SU-DHL-6 (cell line): ENCODE measurements at regions not wholly inside any gene's neighbourhood (a gene's known extent, or its start where the extent isn't known, plus 50 kb on each side); places are given as distances from the start of the nearest gene placed in this dataset.

ENCODE experiments used
- H2AFZ ChIP-seq: fragments of 200-600 bp; sonication (generic); 2 replicates; pipeline ENCODE4 v1.6.1; 2014; ENCODE audit warnings: low read depth, mild to moderate bottlenecking, moderate library complexity, mixed read lengths, antibody characterized with exemption, low read length; ENCODE audit not compliant: severe bottlenecking
- H3F3A ChIP-seq: fragments of 200-600 bp; shearing (Covaris generic); 2 replicates; pipeline ENCODE4 v1.6.0; 2016; ENCODE audit warnings: antibody characterized with exemption, mild to moderate bottlenecking; ENCODE audit not compliant: insufficient read depth
- H3K27ac ChIP-seq: fragments of 200-600 bp; sonication (generic); 2 replicates; pipeline ENCODE4 v1.5.1; 2016; ENCODE audit warnings: low read depth, mild to moderate bottlenecking, low read length, moderate library complexity, mixed read lengths
- H3K27me3 ChIP-seq: fragments of 200-600 bp; sonication (generic), shearing (Covaris generic); 2 replicates; pipeline ENCODE4 v1.6.0; 2014; ENCODE audit warnings: mild to moderate bottlenecking, low read length
- H3K36me3 ChIP-seq: fragments of 200-600 bp; sonication (generic); 2 replicates; pipeline ENCODE4 v1.6.1; 2014; ENCODE audit warnings: mild to moderate bottlenecking, low read length, mixed read lengths
- H3K4me2 ChIP-seq: fragments of 300-600, 200-600 bp; shearing (Covaris generic), sonication (generic); 2 replicates; pipeline ENCODE4 v1.6.0; 2014; ENCODE audit warnings: low read length, low read depth, mild to moderate bottlenecking; ENCODE audit not compliant: poor library complexity, severe bottlenecking
- H3K4me3 ChIP-seq: fragments of 200-600 bp; sonication (generic); 2 replicates; pipeline ENCODE4 v1.5.1; 2014; ENCODE audit warnings: antibody characterized with exemption, low read length, mild to moderate bottlenecking, mixed read lengths; ENCODE audit not compliant: insufficient read depth, poor library complexity, severe bottlenecking
- H3K79me2 ChIP-seq: fragments of 200-600 bp; sonication (generic); 2 replicates; pipeline ENCODE4 v1.6.1; 2014; ENCODE audit warnings: mild to moderate bottlenecking, low read length, moderate library complexity; ENCODE audit not compliant: insufficient read depth
- H3K9ac ChIP-seq: fragments of 200-600 bp; sonication (generic); 2 replicates; pipeline ENCODE4 v1.7.0; 2014; ENCODE audit warnings: mild to moderate bottlenecking, low read length
- H3K9me2 ChIP-seq: fragments of 200-600 bp; sonication (generic); replicated peaks from 2 replicates; pipeline ENCODE4 v1.6.1; 2014; ENCODE audit warnings: low read length; ENCODE audit not compliant: insufficient read depth
- H3K9me3 ChIP-seq: fragments of 200-600 bp; sonication (generic); 2 replicates; pipeline ENCODE4 v1.6.1; 2014; ENCODE audit warnings: low read length, mixed read lengths; ENCODE audit not compliant: insufficient read depth
- H4K20me1 ChIP-seq: fragments of 200-600 bp; sonication (generic); 2 replicates; pipeline ENCODE4 v1.6.1; 2014; ENCODE audit warnings: low read depth, mild to moderate bottlenecking, antibody characterized with exemption, low read length, moderate library complexity, mixed read lengths
- EZH2phosphoT487 ChIP-seq: fragments of 200-600 bp; sonication (generic), shearing (Covaris generic); conservative IDR thresholded peaks from 2 replicates; pipeline ENCODE4 v1.6.1; 2018; ENCODE audit warnings: mild to moderate bottlenecking, antibody characterized with exemption, low read length, moderate library complexity, mixed read lengths
- TF ChIP-seq, protein P1 (sequence below): fragments of 200-600 bp; sonication (generic); IDR thresholded peaks from one replicate; pipeline ENCODE4 v1.5.1; 2017; ENCODE audit warnings: antibody characterized with exemption, mild to moderate bottlenecking, low read length, moderate library complexity; ENCODE audit not compliant: insufficient read depth, poor library complexity, severe bottlenecking

DNA sequence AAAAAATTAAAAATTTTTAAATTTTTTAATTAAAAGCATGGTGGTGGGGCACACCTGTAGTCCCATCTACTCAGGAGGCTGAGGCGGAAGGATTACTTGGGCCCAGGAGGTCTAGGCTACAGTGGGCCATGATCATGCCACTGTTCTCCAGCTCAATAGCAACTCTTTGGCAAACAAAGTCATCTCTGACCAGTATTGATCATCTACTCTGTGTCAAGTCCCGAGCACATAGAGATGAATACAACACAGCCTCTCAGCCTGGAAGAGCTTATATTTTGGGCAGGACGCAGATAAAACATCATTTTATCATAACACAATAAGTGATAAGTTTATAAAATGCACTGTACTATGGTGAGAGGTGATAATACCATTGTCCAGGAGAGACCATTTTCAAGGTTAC lies 281.6 kb upstream of the GADL1 start:
- TF ChIP-seq, protein P1, sequence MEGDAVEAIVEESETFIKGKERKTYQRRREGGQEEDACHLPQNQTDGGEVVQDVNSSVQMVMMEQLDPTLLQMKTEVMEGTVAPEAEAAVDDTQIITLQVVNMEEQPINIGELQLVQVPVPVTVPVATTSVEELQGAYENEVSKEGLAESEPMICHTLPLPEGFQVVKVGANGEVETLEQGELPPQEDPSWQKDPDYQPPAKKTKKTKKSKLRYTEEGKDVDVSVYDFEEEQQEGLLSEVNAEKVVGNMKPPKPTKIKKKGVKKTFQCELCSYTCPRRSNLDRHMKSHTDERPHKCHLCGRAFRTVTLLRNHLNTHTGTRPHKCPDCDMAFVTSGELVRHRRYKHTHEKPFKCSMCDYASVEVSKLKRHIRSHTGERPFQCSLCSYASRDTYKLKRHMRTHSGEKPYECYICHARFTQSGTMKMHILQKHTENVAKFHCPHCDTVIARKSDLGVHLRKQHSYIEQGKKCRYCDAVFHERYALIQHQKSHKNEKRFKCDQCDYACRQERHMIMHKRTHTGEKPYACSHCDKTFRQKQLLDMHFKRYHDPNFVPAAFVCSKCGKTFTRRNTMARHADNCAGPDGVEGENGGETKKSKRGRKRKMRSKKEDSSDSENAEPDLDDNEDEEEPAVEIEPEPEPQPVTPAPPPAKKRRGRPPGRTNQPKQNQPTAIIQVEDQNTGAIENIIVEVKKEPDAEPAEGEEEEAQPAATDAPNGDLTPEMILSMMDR = no peak
- TF ChIP-seq EZH2phosphoT487 = no peak
- H3K27me3 ChIP-seq = no peaks in the 10 kb centered on the region

DNA sequence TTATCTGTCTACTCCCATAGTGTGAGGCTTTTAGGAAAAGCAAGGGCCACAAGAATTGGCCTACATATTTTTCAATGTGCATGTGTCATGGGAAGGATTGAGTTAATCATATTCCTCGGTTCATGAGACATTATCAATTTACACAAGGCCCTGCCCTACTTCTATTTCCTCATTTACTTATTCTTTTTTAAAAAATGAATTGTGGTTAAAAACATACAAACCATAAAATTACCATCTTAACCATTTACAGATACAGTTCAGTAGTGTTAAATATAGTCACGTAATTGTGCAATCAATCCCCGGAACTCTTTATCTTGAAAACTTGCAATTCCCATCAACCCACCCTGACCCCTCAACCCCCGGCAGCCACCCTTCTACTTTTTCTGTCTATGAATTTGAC lies 284.0 kb upstream of the GADL1 start:
- Histone ChIP-seq H4K20me1 (no peaks in the 10 kb centered on the region), H3K36me3 (no peaks in the 10 kb centered on the region), H3K9ac (no peak overlapping the region), H3K9me2 (no peaks in the 10 kb centered on the region), H3K27me3 (no peaks in the 10 kb centered on the region), H3F3A (no peaks in the 10 kb centered on the region), H3K79me2 (no peaks in the 10 kb centered on the region), H2AFZ (no peak overlapping the region), H3K9me3 (no peaks in the 10 kb centered on the region), H3K27ac (no peak overlapping the region), H3K4me3 (no peak overlapping the region), H3K4me2 (no peak overlapping the region)
- TF ChIP-seq, protein P1 = no peak
- no peak for TF ChIP-seq EZH2phosphoT487

More for the DNA sequence above, 281.6 kb upstream of the GADL1 start:
- Histone ChIP-seq H3K4me3 (no peak overlapping the region), H3K27ac (no peak overlapping the region), H3K4me2 (no peak overlapping the region), H4K20me1 (no peaks in the 10 kb centered on the region), H3K9ac (no peak overlapping the region), H3K9me3 (no peaks in the 10 kb centered on the region), H3F3A (no peaks in the 10 kb centered on the region), H3K79me2 (no peaks in the 10 kb centered on the region), H3K36me3 (no peaks in the 10 kb centered on the region), H2AFZ (no peak overlapping the region), H3K9me2 (no peaks in the 10 kb centered on the region)

DNA sequence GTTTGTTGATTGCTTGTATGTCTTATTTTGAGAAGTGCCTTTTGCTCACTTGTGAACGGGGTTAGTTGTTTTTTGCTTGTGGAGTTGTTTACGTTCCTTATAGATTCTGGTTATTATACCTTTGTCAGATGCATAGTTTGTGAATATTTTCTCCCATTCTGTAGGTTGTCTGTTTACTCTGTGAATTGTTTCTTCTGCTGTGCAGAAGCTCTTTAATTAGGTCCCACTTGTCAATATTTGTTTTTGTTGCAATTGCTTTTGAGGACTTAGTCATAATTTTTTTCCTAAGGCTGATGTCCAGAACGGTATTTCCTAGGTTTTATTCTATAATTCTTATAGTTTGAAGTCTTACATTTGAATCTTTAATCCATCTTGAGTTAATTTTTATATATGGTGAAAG lies 285.3 kb upstream of the GADL1 start:
- no peak overlapping the region for H2AFZ ChIP-seq
- H3K79me2 ChIP-seq = no peaks in the 10 kb centered on the region
- no peaks in the 10 kb centered on the region for H3K36me3 ChIP-seq
- H3K9ac ChIP-seq = no peak overlapping the region
- no peak overlapping the region for H3K4me3 ChIP-seq
- no peaks in the 10 kb centered on the region for H4K20me1 ChIP-seq
- no peaks in the 10 kb centered on the region for H3K9me2 ChIP-seq
- no peaks in the 10 kb centered on the region for H3K9me3 ChIP-seq
- TF ChIP-seq EZH2phosphoT487 = no peak
- TF ChIP-seq, protein P1 = no peak
- H3K27ac ChIP-seq = no peak overlapping the region
- H3F3A ChIP-seq = no peaks in the 10 kb centered on the region
- no peak overlapping the region for H3K4me2 ChIP-seq
- H3K27me3 ChIP-seq = no peaks in the 10 kb centered on the region

DNA sequence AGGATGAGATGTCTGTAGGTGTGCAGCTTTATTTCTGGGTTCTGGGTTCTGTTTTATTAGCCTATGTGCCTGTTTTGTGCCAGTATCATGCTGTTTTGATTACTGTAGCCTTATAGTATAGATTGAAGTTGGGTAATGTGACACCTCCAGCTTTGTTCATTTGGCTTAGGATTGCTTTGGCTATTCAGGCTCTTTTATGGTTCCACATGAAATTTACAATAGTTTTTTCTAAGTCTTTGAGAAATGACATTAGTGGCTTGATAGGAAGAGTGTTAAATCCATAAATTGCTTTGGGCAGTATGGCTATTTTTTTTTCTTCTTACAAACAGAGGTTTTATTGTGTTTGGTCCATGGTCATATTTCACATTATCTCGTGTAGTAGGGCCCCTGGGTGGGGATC lies 285.8 kb upstream of the GADL1 start:
- H3K4me3 ChIP-seq = no peak overlapping the region
- H3K9ac ChIP-seq = no peak overlapping the region
- H3K9me3 ChIP-seq = no peaks in the 10 kb centered on the region
- no peaks in the 10 kb centered on the region for H3K27me3 ChIP-seq
- no peak overlapping the region for H2AFZ ChIP-seq
- H3F3A ChIP-seq = no peaks in the 10 kb centered on the region
- no peaks in the 10 kb centered on the region for H3K36me3 ChIP-seq
- no peaks in the 10 kb centered on the region for H4K20me1 ChIP-seq
- H3K27ac ChIP-seq = no peak overlapping the region
- no peaks in the 10 kb centered on the region for H3K79me2 ChIP-seq
- TF ChIP-seq, protein P1 = no peak
- TF ChIP-seq EZH2phosphoT487 = no peak
- H3K4me2 ChIP-seq = no peak overlapping the region
- H3K9me2 ChIP-seq = no peaks in the 10 kb centered on the region
